ENCODE measurements at regions not wholly inside any gene's neighbourhood (a gene's known extent, or its start where the extent isn't known, plus 50 kb on each side); places are given as distances from the start of the nearest gene placed in this dataset.

GRCh38 chr18:5779922-5780321 is 115.4 kb downstream of the TMEM200C start:
- no peak overlapping the region for H3K4me3 ChIP-seq (replicated peaks; ENCODE audit: low read depth, low read length)
- no peak for TF ChIP-seq CTCF (IDR thresholded peaks at IDR 0.05; ENCODE audit: low read length, missing control alignments)
- DNase-seq (ENCODE audit: low read depth) = no peak

DNA sequence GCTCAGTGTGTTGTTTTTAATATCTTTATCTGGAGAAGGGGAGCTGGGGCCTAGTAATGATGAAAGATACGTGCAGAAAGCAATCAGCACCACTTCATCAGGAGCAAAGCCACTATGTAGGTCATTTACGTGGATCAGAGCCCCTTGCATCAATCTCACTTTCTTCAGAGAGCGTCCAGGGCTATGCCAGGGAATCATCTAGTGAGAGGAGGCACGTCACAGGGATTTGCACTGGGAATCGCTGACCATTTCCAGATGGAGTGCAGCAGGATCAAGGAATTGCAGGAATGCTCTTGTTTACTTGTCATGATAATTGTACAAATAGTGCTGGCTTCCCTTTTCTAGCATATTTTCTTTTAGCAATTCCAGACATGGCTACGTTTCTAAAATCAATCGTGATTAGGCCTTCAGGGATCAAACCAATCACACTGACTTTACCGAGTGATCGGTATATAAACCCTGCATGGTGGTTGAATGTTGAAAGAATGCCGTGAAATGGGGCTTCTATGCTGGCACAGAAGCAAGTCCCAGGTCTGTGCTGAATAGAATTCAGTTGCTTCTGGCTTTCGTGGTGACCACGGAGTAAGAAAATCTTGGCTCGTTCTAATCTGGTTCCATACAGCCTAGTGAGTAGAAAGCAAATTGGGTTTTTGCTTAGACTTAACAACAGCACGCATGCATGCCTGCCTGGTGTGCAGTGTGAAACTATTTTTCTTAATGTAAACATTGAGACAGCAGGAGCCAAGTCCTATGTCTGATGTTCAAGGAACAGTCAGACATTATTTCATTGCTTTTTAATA is 122.8 kb downstream of the TMEM200C start:
- no peak for TF ChIP-seq CTCF (IDR thresholded peaks at IDR 0.05; ENCODE audit: low read length, missing control alignments)
- no peak for DNase-seq (ENCODE audit: low read depth)

DNA sequence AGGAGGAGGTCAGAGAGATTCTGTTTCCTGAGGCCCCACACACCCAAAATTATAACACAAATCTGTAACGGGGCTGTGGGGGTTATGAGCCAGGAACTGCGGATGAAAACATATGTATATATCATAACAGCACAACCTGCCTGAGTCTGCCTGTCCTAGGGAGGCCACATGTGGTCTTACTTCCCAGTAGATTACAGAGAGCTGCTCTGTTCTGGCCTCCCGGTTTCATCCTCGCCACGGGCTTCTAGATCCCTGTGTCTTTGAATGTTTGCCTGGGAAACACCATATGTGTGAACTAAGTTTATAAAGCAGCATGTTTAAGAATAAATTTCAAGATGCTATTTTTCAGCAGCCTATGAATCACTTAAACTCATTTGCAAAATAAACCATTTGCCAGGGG is 124.0 kb downstream of the TMEM200C start:
- no peak for DNase-seq (ENCODE audit: low read depth)
- TF ChIP-seq CTCF (IDR thresholded peaks at IDR 0.05; ENCODE audit: low read length, missing control alignments) = no peak
- no peak overlapping the region for H3K4me3 ChIP-seq (replicated peaks; ENCODE audit: low read depth, low read length)

More for the DNA sequence above, 122.8 kb downstream of the TMEM200C start:
- H3K4me3 ChIP-seq (replicated peaks; ENCODE audit: low read depth, low read length) = no peak overlapping the region

DNA sequence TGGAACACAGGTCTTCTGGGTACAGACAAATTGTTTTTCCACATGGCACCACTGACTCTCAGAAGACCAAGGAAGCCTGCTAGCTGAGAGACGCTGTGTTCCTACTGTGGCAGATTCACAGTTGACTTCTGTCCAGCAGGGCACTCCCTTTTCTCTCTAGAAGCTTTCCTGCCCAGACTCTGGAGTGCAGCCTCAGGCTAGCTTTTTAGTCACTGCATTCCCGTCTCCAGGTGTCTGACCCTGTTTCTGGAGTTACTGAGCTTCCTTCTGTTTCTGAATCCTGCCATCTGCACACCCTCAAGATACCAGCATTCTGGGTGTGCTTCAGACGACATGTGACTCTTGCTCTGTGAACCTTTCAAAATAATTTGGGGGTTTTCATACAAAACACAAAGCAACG is 125.1 kb downstream of the TMEM200C start:
- no peak for DNase-seq (ENCODE audit: low read depth)
- no peak for TF ChIP-seq CTCF (IDR thresholded peaks at IDR 0.05; ENCODE audit: low read length, missing control alignments)
- H3K4me3 ChIP-seq (replicated peaks; ENCODE audit: low read depth, low read length) = no peak overlapping the region

- H3K4me3 ChIP-seq (replicated peaks; ENCODE audit: low read depth, low read length) = no peak overlapping the region
- TF ChIP-seq CTCF (IDR thresholded peaks at IDR 0.05; ENCODE audit: low read length, missing control alignments) = no peak
- no peak for DNase-seq (ENCODE audit: low read depth)
These were observed 126.9 kb downstream of the TMEM200C start for GRCh38 chr18:5768454-5768853.

DNA sequence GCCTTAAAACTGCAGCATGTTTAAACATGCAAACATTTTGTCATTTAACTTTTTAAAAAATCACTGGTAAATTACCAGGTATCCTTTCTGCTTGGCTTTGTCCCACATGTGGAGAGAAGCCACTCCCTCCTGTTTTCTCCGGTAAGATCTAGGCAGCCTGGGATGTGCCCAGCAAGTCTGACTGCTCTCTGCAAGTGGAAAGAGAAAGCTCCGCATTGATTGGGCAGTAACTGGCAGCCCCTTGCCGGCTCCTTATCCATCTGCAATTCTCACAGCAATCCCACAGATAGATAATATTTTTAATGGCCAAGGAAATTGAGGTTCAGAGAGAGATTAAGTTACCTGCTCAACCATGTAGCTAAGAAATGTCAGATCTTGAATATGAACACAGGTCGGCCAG is 136.1 kb downstream of the TMEM200C start:
- no peak for DNase-seq (ENCODE audit: low read depth)

More for the DNA sequence above, 136.1 kb downstream of the TMEM200C start:
- no peak for TF ChIP-seq CTCF (IDR thresholded peaks at IDR 0.05; ENCODE audit: low read length, missing control alignments)
- no peak overlapping the region for H3K4me3 ChIP-seq (replicated peaks; ENCODE audit: low read depth, low read length)

Measured in fibroblast of pulmonary artery (primary cell).